ENCODE measurements at regions not wholly inside any gene's neighbourhood (a gene's known extent, or its start where the extent isn't known, plus 50 kb on each side); places are given as distances from the start of the nearest gene placed in this dataset.

DNA sequence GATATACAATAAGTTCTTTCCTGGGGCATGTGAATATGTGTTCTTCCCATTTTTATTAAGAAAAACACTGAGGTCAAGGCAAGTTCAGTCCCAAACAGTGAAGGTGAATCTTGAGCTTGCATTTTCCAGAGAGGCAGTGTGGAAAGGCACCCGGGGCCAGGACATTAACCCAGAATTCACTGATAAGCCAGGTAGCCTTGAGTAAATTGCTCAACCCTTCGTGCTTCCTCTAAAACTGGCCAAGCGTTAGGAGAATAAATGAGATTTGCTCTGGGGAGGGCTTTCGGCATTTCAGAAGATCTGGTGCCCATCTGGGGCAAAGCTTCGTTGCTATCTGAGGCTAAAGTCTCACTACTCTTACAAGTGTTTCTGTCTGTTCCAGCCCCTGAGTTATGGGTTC lies 57.1 kb upstream of the KAZN start:
- TF ChIP-seq CTCF (IDR thresholded peaks at IDR 0.05; ENCODE audit: insufficient read depth, low read length) (no peak), REST (IDR thresholded peaks at IDR 0.05; ENCODE audit: insufficient replicate concordance, low read depth) (no peak), POLR2AphosphoS5 (IDR thresholded peaks at IDR 0.05; ENCODE audit: low read depth) (no peak)
